Left kidney (tissue), 1 donor: ENCODE measurements at regions not wholly inside any gene's neighbourhood (a gene's known extent, or its start where the extent isn't known, plus 50 kb on each side); places are given as distances from the start of the nearest gene placed in this dataset.
"Not testable (repeated sequence)": the region's sequence is repeated elsewhere in the genome, so short reads cannot be mapped to it uniquely, and the experiment has no call there.

Experiments
- DNase-seq: peaks from one replicate; pipeline ENCODE4 v3.0.0-alpha.2; 2013

- DNase-seq = no peak
Observed at GRCh38 chr1:234776876-234777855, 167.2 kb upstream of the IRF2BP2 start.

- no peak for DNase-seq
Observed at GRCh38 chr1:234776256-234776875, 166.4 kb upstream of the IRF2BP2 start.

GRCh38 chr1:234775477-234776246 lies 165.7 kb upstream of the IRF2BP2 start:
- DNase-seq = no peak

- DNase-seq = no peak
Observed at GRCh38 chr1:234774971-234775370, 165.0 kb upstream of the IRF2BP2 start.

GRCh38 chr1:234773936-234774677 lies 164.1 kb upstream of the IRF2BP2 start:
- DNase-seq = no peak

GRCh38 chr1:234772345-234773147 lies 162.6 kb upstream of the IRF2BP2 start:
- DNase-seq = no peak

- DNase-seq = no peak
Observed at GRCh38 chr1:234771642-234772344, 161.8 kb upstream of the IRF2BP2 start.

GRCh38 chr1:234770924-234771540 lies 161.1 kb upstream of the IRF2BP2 start:
- DNase-seq = no peak

GRCh38 chr1:234769986-234770795 lies 160.2 kb upstream of the IRF2BP2 start:
- DNase-seq = no peak

- no peak for DNase-seq
Observed at GRCh38 chr1:234769284-234769985, 159.5 kb upstream of the IRF2BP2 start.

GRCh38 chr1:234768569-234769283 lies 158.7 kb upstream of the IRF2BP2 start:
- DNase-seq = no peak

- no peak for DNase-seq
Observed at GRCh38 chr1:234768171-234768568, 158.2 kb upstream of the IRF2BP2 start.

GRCh38 chr1:234765672-234766071 lies 155.7 kb upstream of the IRF2BP2 start:
- DNase-seq = no peak

- DNase-seq = no peak
Observed at GRCh38 chr1:234765181-234765580, 155.2 kb upstream of the IRF2BP2 start.

GRCh38 chr1:234763910-234764309 lies 153.9 kb upstream of the IRF2BP2 start:
- DNase-seq = no peak

- DNase-seq = no peak
Observed at GRCh38 chr1:234763367-234763766, 153.4 kb upstream of the IRF2BP2 start.

- DNase-seq = not testable (repeated sequence)
Observed at GRCh38 chr1:234762127-234762526, 152.1 kb upstream of the IRF2BP2 start.

- DNase-seq = no peak
Observed at GRCh38 chr1:234760303-234760723, 150.3 kb upstream of the IRF2BP2 start.
